Upper lobe of left lung (tissue), 6 donors: ENCODE measurements at regions not wholly inside any gene's neighbourhood (a gene's known extent, or its start where the extent isn't known, plus 50 kb on each side); places are given as distances from the start of the nearest gene placed in this dataset.

ENCODE experiments used
- ATAC-seq, 2 donors: fragments of 200-7000 bp; cut with Tn5 transposase; one replicate each; pipeline ENCODE4 v1.9.1; 2022; ENCODE audit warnings: mild to moderate bottlenecking in 2 of 2, moderate library complexity in 2 of 2; ENCODE audit not compliant: low FRiP score in 2 of 2
- DNase-seq, 2 donors: peaks; one replicate each; pipeline ENCODE4 v3.0.0-alpha.2; 2019 to 2020
- H3K27ac ChIP-seq, 4 donors: fragments of 200-600 bp; sonication (generic); one replicate each; pipeline ENCODE4 v1.5.1; 2016 to 2019
- H3K27me3 ChIP-seq, 4 donors: fragments of 200-600 bp; sonication (generic); one replicate each; pipeline ENCODE4 v1.5.1; 2017 to 2019
- H3K36me3 ChIP-seq, 4 donors: fragments of 200-600 bp; sonication (generic); one replicate each; pipeline ENCODE4 v1.5.1; 2016 to 2019
- H3K4me1 ChIP-seq, 4 donors: fragments of 200-600 bp; sonication (generic); one replicate each; pipeline ENCODE4 v1.5.1; 2018 to 2019
- H3K4me3 ChIP-seq, 4 donors: fragments of 200-600 bp; sonication (generic); one replicate each; pipeline ENCODE4 v1.5.1; 2017 to 2019; ENCODE audit warnings: mild to moderate bottlenecking in 2 of 4, moderate library complexity in 1 of 4
- H3K9me3 ChIP-seq, 4 donors: fragments of 200-600 bp; sonication (generic); one replicate each; pipeline ENCODE4 v1.5.1; 2018 to 2019
- CTCF ChIP-seq, 6 experiments: fragments of 450-650 bp in 4 of 6; fragments of 200-600 bp in 2 of 6; sonication (generic) in 2 of 6; IDR thresholded peaks; one replicate each; pipeline ENCODE4 v1.5.1; 2016 to 2019; ENCODE audit warnings: antibody characterized with exemption in 6 of 6
- EP300 ChIP-seq, 4 donors: sonication (generic); formaldehyde crosslinking; IDR thresholded peaks; one replicate each; pipeline ENCODE4 v1.5.1; 2017; ENCODE audit warnings: antibody characterized with exemption in 4 of 4, control low read depth in 2 of 4
- POLR2A ChIP-seq, 4 donors: fragments of 450-650 bp; IDR thresholded peaks; one replicate each; pipeline ENCODE4 v1.5.1; 2016 to 2017; ENCODE audit warnings: antibody characterized with exemption in 4 of 4, mild to moderate bottlenecking in 2 of 4
- POLR2AphosphoS5 ChIP-seq, 2 donors: sonication (generic); formaldehyde crosslinking; IDR thresholded peaks; one replicate each; pipeline ENCODE4 v1.5.1; 2017; ENCODE audit warnings: antibody characterized with exemption in 2 of 2
- WGBS, 2 donors: methylation state at CpG; one replicate each; pipeline ENCODE4 v1.1.5; 2017 to 2018; 5-methylcytosine and 5-hydroxymethylcytosine counted together
- donor health status: DM: no; HTN: no; CAD: no; lungs with moderate emphysema.
- donor health status: DM: no; HTN: yes; CAD: no; lungs with severe emphysema.

- no peaks in the 10 kb centered on the region for H3K36me3 ChIP-seq
- no peaks in the 10 kb centered on the region for H3K4me1 ChIP-seq
- 57 to 62% methylated on average over 3 of the region's 3 CpGs for WGBS, 2 donors
- no peak overlapping the region for H3K4me3 ChIP-seq
- TF ChIP-seq EP300 (IDR thresholded peaks at IDR 0.05) (no peak), CTCF (IDR thresholded peaks at IDR 0.05) (no peak), POLR2AphosphoS5 (IDR thresholded peaks at IDR 0.05) (no peak), POLR2A (IDR thresholded peaks at IDR 0.05) (no peak)
- H3K27me3 ChIP-seq, result no peaks in the 10 kb centered on the region
- no peak overlapping the region for H3K27ac ChIP-seq
- ATAC-seq (no peak), DNase-seq (no peak)
- no peaks in the 10 kb centered on the region for H3K9me3 ChIP-seq
Measured at GRCh38 chr10:33982995-33983394, 648.5 kb upstream of the NRP1 start.

DNA sequence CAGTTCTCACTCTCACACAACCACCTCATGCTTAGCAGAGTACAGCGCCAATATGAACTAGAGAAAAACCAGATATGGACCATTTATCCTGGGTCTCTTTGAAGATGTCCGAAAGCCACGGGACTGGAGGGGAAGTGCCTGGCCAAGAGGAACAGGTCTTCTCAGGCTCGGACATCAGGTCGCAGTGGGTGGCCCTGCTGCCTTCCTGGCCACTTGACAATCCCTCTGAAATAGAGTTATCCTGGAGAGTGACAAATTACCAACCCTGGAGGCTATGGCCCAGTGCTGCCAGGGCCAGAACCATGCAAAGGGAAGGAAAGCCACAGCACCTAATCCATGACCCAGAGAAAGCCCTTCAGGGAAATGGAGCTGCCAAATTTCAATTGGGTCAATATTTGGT, 646.8 kb upstream of the NRP1 start:
- no peak overlapping the region for H3K27ac ChIP-seq
- 85 to 99% methylated on average over 5 of the region's 5 CpGs for whole genome bisulfite sequencing, 2 donors
- no peaks in the 10 kb centered on the region for H3K36me3 ChIP-seq

GRCh38 chr10:33979195-33979594, 644.7 kb upstream of the NRP1 start:
- Histone ChIP-seq H3K4me1 (no peaks in the 10 kb centered on the region), H3K4me3 (no peak overlapping the region), H3K36me3 (no peaks in the 10 kb centered on the region), H3K9me3 (no peaks in the 10 kb centered on the region), H3K27ac (no peak overlapping the region), H3K27me3 (no peaks in the 10 kb centered on the region)
- ATAC-seq, result no peak
- WGBS, 2 donors, result 89 to 91% methylated on average over 6 of the region's 6 CpGs
- TF ChIP-seq POLR2AphosphoS5 (IDR thresholded peaks at IDR 0.05) (no peak), POLR2A (IDR thresholded peaks at IDR 0.05) (no peak), EP300 (IDR thresholded peaks at IDR 0.05) (no peak), CTCF (IDR thresholded peaks at IDR 0.05) (no peak)
- DNase-seq, result no peak

More for the DNA sequence above, 646.8 kb upstream of the NRP1 start:
- no peaks in the 10 kb centered on the region for H3K4me1 ChIP-seq
- TF ChIP-seq POLR2A (IDR thresholded peaks at IDR 0.05) (no peak), POLR2AphosphoS5 (IDR thresholded peaks at IDR 0.05) (no peak), CTCF (IDR thresholded peaks at IDR 0.05) (no peak), EP300 (IDR thresholded peaks at IDR 0.05) (no peak)
- ATAC-seq (no peak), DNase-seq (no peak)
- H3K4me3 ChIP-seq, result no peak overlapping the region
- no peaks in the 10 kb centered on the region for H3K9me3 ChIP-seq
- H3K27me3 ChIP-seq, result no peaks in the 10 kb centered on the region

DNA sequence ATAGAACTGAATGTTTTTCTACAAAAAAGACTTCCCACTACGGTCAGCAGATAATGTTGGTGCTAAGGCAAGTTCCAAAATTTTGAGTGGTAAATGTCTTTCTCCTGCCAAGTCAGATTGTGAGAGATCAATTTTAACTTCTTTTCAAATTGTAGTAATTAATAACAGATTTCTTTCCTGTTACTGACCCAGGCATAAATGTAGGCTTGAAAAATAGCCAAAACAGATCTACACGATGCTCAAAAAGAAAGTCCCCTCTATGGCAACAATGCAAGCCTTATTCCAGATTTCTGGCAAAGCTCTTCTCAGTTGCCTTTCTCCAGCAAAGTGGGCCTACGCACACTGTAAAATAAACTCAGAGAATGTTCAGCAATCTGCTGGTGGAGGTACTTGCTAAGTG, 641.0 kb upstream of the NRP1 start:
- no peak overlapping the region for H3K27ac ChIP-seq

More for the DNA sequence above, 641.0 kb upstream of the NRP1 start:
- TF ChIP-seq POLR2A (IDR thresholded peaks at IDR 0.05) (no peak), CTCF (IDR thresholded peaks at IDR 0.05) (no peak), POLR2AphosphoS5 (IDR thresholded peaks at IDR 0.05) (no peak), EP300 (IDR thresholded peaks at IDR 0.05) (no peak)
- ATAC-seq (no peak), DNase-seq (no peak)
- WGBS, 2 donors, result 76 to 84% methylated on average over 3 of the region's 3 CpGs
- Histone ChIP-seq H3K4me1 (no peaks in the 10 kb centered on the region), H3K27me3 (no peaks in the 10 kb centered on the region), H3K4me3 (no peak overlapping the region), H3K9me3 (no peaks in the 10 kb centered on the region), H3K36me3 (no peaks in the 10 kb centered on the region)
